ENCODE measurements at regions not wholly inside any gene's neighbourhood (a gene's known extent, or its start where the extent isn't known, plus 50 kb on each side); places are given as distances from the start of the nearest gene placed in this dataset.

DNA sequence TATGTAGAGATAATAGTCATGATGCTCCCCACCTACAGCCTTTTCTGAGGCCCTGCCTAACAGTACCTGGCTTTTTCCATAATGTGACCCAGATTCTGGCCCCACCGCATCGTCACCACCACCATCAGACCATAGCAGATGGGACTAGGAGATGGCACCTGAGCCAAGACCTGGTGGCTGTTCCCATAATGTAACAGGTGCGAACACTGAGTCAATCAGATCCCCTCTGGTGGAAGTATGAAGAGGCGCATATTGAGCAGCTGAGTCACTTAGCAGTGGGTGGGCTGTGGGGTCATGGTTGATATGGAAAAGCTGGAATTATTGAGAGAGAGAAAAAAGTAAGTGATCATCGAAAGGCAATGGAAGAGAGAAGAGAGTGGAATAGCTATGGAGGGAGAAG, 578.0 kb upstream of the CADM1 start:
- H3K27ac ChIP-seq: no peak overlapping the region
- TF ChIP-seq ZFX (IDR thresholded peaks at IDR 0.05; ENCODE audit: borderline replicate concordance): no peak
- TF ChIP-seq, protein P1, sequence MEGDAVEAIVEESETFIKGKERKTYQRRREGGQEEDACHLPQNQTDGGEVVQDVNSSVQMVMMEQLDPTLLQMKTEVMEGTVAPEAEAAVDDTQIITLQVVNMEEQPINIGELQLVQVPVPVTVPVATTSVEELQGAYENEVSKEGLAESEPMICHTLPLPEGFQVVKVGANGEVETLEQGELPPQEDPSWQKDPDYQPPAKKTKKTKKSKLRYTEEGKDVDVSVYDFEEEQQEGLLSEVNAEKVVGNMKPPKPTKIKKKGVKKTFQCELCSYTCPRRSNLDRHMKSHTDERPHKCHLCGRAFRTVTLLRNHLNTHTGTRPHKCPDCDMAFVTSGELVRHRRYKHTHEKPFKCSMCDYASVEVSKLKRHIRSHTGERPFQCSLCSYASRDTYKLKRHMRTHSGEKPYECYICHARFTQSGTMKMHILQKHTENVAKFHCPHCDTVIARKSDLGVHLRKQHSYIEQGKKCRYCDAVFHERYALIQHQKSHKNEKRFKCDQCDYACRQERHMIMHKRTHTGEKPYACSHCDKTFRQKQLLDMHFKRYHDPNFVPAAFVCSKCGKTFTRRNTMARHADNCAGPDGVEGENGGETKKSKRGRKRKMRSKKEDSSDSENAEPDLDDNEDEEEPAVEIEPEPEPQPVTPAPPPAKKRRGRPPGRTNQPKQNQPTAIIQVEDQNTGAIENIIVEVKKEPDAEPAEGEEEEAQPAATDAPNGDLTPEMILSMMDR (IDR thresholded peaks at IDR 0.05): no peak

DNA sequence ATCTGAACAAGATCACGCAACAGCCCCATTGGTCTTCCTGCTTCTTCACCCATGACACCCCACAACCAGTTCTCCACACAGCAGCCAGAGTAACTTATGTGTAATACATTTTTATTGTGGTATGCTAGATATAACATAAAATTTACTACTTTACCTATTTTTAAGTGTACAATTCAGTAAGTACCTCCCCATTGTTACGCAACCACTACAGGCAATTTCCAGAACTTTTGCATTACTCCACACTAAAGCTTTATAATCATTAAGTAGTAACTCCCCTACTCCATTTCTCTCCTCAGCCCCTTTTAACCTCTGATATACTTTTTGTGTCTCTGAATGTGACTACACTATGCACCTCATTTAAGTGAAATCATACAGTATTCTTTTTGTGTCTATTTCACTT, 575.4 kb upstream of the CADM1 start:
- no peak overlapping the region for H3K27ac ChIP-seq
- TF ChIP-seq, protein P1 (IDR thresholded peaks at IDR 0.05): no peak
- no peak for TF ChIP-seq ZFX (IDR thresholded peaks at IDR 0.05; ENCODE audit: borderline replicate concordance)

DNA sequence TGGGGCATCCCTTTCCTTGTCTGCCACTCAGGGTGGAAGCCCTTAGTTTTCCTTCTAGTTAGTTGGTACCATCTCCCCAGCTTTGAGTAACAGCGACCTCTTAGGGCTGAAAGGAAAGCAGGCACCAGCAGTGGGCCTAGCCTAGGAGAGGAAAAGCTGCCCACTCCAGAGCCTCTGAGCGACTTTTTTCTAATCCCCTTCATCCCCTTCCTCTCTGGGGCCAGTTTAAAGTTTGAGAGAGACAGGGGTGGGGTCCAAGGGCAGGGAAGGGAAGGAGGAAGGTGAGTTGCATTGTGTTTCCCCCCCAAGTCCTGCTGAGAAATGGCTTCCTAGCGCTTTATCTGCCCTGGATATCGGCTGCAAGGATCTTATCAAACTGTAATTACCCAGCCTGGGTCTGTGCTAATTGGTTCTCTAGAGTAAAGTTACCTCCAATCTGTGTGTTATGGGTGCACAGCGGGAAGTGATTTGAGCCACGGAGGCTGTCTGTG, 573.9 kb upstream of the CADM1 start:
- TF ChIP-seq, protein P1 (IDR thresholded peaks at IDR 0.05): peak; percentile 45
- TF ChIP-seq ZFX (IDR thresholded peaks at IDR 0.05; ENCODE audit: borderline replicate concordance): no peak
- no peak overlapping the region for H3K27ac ChIP-seq

DNA sequence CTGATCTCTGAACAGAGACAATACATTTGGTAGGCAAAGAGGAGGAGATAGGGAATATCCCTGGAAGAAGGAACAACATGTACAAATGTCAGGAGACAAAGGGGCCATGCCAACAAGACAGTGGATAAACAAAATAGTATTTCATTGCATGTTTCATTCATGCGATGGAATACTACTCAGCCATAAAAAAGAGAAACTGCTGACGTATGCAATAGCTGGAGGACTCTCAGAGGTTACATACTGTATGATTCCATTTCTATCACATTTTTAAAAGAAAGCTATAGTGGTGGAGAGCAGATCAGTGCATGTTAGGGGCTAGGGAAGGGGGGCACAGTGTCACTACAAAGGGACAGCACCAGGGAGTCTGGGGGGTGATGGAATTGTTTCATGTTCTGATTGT, 572.9 kb upstream of the CADM1 start:
- TF ChIP-seq ZFX (IDR thresholded peaks at IDR 0.05; ENCODE audit: borderline replicate concordance): no peak
- TF ChIP-seq, protein P1 (IDR thresholded peaks at IDR 0.05): no peak
- no peak overlapping the region for H3K27ac ChIP-seq

DNA sequence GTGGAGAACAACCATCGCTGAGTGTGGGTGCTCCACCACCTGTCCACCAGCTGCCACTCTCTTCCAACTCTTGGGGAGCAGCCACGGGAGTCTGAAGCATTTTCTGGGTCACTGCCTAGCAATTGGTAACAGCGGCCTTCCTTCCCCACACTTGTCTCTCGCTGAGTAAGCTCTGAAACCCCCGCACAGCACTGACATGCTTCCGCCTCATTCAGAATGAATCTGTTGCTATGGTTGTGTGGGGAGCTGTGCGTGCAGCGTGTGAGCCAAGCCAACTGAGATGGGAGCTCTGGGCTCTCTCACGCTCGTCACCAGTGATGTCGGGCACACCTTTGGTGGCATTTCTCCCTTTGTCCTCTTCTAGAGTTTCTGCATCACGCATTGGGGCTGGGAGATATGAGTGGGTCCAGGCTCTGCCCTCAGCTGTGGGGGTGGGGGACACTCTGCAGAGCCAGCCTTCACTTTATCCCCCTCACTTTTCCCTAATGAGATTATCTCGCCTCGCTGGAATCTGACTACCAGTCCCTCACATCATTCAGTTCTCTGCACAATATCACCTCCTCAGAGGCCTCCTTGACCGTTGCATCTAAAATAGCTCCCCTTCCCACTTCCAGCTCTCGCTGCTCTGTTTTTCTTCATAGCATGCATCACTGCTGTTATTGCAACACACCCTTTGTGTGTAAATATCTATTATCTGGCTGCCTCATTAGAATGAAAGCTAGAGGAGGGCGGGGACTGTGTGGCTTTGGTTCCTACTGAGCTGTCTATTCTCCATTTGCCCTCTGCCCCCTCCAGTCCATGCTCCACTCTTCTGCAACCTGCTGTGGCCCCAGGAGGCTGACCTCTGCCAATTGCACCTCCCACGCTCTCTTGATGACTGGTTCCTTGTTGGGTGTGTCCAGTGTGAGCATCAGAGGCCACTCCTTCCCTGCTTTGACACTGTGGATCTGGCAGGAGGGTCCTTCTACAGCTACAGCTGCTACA, 569.9 kb upstream of the CADM1 start:
- H3K27ac ChIP-seq: no peak overlapping the region
- no peak for TF ChIP-seq ZFX (IDR thresholded peaks at IDR 0.05; ENCODE audit: borderline replicate concordance)
- TF ChIP-seq, protein P1 (IDR thresholded peaks at IDR 0.05): no peak

DNA sequence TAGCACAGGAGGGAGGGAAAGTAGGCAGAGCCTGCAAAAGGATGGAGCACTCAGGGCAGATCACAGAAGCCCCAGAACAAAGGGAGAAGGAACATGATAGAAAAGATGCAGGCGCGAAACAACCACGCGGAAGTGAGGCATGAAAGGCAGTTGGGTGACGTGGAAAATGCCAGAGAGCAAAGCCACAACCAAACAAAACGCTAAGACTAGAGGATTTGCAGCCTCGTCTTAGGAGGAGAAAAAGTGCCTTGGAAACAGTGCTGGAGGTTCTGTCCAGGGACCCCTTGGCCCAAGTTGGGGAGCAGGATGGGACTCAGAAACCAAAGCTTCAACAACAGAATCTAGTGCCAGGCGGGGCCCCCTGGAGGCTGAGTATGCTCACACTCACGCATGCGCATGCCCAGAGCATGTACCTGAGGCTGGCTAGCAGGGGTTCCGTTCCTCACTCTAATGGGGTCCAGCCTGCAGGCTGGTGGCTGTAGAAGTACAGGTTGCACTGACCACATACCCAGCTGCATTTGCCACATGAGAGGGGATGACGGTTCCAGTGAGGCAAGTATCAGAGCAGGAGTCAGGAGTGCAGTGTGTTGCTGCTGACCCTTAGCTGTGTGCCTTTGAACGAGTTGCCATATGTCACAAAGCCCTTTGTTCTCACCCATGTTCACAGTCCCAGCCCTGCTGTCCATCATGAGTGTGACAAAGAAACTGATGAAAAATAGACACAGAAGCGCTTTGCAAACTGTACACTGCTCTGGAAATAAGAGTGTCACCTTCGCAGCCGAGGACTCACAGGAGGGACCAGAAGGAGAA, 568.6 kb upstream of the CADM1 start:
- TF ChIP-seq, protein P1 (IDR thresholded peaks at IDR 0.05): no peak
- no peak for TF ChIP-seq ZFX (IDR thresholded peaks at IDR 0.05; ENCODE audit: borderline replicate concordance)
- H3K27ac ChIP-seq: no peak overlapping the region

All from 22Rv1 (cell line).